Pancreas (tissue), 10 donors: ENCODE measurements at regions not wholly inside any gene's neighbourhood (a gene's known extent, or its start where the extent isn't known, plus 50 kb on each side); places are given as distances from the start of the nearest gene placed in this dataset.

Experiments
- ATAC-seq, 4 donors: fragments of 200-7000 bp; cut with Tn5 transposase; one replicate each; pipeline versions ENCODE4 v1.8.0 to v1.9.1; 2020; ENCODE audit warnings: mild to moderate bottlenecking in 4 of 4, moderate library complexity in 4 of 4
- DNase-seq, 6 donors: peaks; one replicate each; pipeline ENCODE4 v3.0.0-alpha.2; 2020
- FAIRE-seq: peaks from 2 replicates; lab custom pipeline; 2012; peaks lifted over from hg19 to GRCh38; lab: Jason Lieb, UNC
- H3K27ac ChIP-seq, 4 donors: fragments of 200-600 bp; sonication (generic); 1 replicate in 3 of 4; 2 replicates in 1 of 4; pipeline versions ENCODE4 v1.5.0 to v1.8.0; 2020
- H3K27me3 ChIP-seq, 4 donors: fragments of 200-600 bp; one replicate each; pipeline ENCODE4 v1.8.0; 2021
- H3K36me3 ChIP-seq, 3 donors: fragments of 200-600 bp; sonication (generic) in 1 of 3; one replicate each; pipeline versions ENCODE4 v1.5.0 to v1.8.0; 2020 to 2021
- H3K4me1 ChIP-seq, 3 donors: fragments of 200-600 bp; one replicate each; pipeline ENCODE4 v1.8.0; 2021
- H3K4me3 ChIP-seq, 4 donors: fragments of 200-600 bp; sonication (generic) in 2 of 4; one replicate each; pipeline versions ENCODE4 v1.5.0 to v1.8.0; 2020 to 2021
- H3K9me3 ChIP-seq, 4 donors: fragments of 200-600 bp; one replicate each; pipeline ENCODE4 v1.8.0; 2021
- whole genome bisulfite sequencing, 2 donors: extraction: QIAGEN DNeasy Blood & Tissue Kit; methylation state at CpG; one replicate each; pipeline ENCODE4 v1.1.7; 2013; 5-methylcytosine and 5-hydroxymethylcytosine counted together
- intact Hi-C, 3 donors: fragments of 100-400 bp; cut with DNase I; formaldehyde crosslinking; loops; one replicate each; pipeline versions ENCODE4 v1.11.1 to v1.14.2; 2022
- TF ChIP-seq, protein P1 (sequence below), 4 donors: fragments of 200-600 bp; sonication (generic) in 3 of 4; IDR thresholded peaks; one replicate each; pipeline versions ENCODE4 v1.5.0 to v1.8.0; 2021; ENCODE audit warnings: antibody characterized with exemption in 4 of 4
- donor health status: healthy with polysubstance abuse.
- donor health status: DM: no; HTN: no; CAD: no; lungs with moderate emphysema.
- donor health status: DM: no; HTN: no; CAD: no.
- donor health status: control.
- donor health status: control.
- donor health status: Bipolar disorder and iron deficiency.
- donor health status: DM: yes; HTN: yes; CAD: no.
- donor health status: DM: no; HTN: no; CAD: no.
- donor health status: DM: no; HTN: no; CAD: no.
- donor health status: DM: yes; HTN: yes; CAD: no.

DNA sequence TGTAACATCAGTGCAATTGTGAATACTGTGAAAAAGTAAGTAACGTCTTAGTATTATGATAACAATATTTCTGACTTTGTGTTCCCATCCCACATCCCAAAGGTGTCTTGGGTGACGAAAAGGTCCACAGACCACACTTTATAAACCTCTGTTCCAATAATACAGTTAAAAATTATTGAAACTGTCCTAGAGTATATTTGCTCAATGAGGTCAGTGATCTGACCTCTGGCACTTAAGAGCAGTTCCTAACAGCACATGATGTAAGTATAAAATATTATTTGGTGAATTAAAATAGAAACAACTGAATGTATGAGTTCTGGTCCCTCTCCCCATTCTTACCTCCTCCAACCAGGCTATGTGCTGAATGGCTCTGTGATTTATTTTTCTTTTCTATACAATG lies 566.4 kb upstream of the MMS22L start:
- Histone ChIP-seq H3K27me3 (no peaks in the 10 kb centered on the region), H3K36me3 (no peaks in the 10 kb centered on the region), H3K4me1 (no peaks in the 10 kb centered on the region), H3K27ac (no peak overlapping the region), H3K9me3 (no peaks in the 10 kb centered on the region), H3K4me3 (no peak overlapping the region)
- TF ChIP-seq, protein P1, sequence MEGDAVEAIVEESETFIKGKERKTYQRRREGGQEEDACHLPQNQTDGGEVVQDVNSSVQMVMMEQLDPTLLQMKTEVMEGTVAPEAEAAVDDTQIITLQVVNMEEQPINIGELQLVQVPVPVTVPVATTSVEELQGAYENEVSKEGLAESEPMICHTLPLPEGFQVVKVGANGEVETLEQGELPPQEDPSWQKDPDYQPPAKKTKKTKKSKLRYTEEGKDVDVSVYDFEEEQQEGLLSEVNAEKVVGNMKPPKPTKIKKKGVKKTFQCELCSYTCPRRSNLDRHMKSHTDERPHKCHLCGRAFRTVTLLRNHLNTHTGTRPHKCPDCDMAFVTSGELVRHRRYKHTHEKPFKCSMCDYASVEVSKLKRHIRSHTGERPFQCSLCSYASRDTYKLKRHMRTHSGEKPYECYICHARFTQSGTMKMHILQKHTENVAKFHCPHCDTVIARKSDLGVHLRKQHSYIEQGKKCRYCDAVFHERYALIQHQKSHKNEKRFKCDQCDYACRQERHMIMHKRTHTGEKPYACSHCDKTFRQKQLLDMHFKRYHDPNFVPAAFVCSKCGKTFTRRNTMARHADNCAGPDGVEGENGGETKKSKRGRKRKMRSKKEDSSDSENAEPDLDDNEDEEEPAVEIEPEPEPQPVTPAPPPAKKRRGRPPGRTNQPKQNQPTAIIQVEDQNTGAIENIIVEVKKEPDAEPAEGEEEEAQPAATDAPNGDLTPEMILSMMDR (IDR thresholded peaks at IDR 0.05): no peak
- DNase-seq (no peak), FAIRE-seq (no peak), ATAC-seq (no peak)
- WGBS, 2 donors: 34 to 49% methylated on average over 2 of the region's 2 CpGs
- intact Hi-C loops: no loop called here

DNA sequence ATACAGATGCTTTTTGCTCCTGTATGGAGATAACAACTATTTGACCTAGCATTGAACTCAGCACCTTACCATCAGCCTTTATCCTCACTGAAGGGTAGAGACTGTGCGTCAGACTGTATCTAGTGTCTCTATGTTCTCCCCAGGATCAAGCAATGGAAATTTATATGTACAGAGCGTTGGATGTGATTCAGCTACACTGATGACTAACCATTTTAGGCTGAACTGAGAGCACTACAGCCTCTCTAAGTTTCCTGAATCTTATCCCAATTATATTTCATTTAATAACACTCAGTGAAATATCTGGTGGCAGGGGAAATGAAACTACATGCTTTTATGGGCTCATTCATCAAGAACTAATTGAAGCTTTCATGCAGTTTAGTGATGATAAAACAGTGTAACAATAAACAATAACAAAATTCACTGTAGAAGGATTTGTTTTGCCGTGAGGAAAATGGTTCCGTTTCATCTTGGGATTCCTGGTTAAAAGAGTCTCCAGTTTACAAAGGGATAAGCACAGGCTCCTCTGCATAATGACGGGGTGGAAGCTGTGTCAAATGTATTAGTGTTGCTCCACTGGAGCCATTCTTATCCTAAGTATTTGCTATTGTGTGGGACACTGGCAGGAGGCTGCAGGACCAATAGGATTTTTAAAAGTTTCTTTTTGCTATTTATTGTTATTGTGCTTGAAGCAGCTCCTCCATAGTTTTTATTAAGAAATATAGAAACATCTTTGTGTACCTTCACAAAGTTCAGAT lies 567.6 kb upstream of the MMS22L start:
- Histone ChIP-seq H3K4me3 (no peak overlapping the region), H3K9me3 (no peaks in the 10 kb centered on the region), H3K4me1 (no peaks in the 10 kb centered on the region), H3K36me3 (no peaks in the 10 kb centered on the region), H3K27me3 (no peaks in the 10 kb centered on the region), H3K27ac (no peak overlapping the region)
- FAIRE-seq (no peak), ATAC-seq (no peak), DNase-seq (no peak)
- TF ChIP-seq, protein P1 (IDR thresholded peaks at IDR 0.05): no peak
- 31 to 41% methylated on average over 5 of the region's 5 CpGs for WGBS, 2 donors
- intact Hi-C loops: no loop called here

DNA sequence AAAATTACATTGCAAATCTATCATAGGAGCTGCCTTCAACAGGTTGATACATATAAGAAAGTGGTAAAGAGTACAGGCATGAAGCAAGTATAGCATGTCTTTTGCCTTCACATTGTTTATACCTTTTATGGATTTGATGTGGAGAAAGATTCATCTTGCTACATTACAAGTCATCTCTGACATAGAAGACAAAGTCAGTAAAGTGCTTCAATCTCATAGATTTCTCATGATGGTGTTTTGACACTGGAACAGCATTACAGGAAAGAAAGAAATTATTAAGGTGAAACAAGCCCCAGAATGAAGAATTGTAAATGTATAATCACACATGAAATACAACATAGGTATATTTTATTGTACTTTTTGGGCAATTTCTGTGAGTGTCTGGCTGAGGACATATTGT lies 580.7 kb upstream of the MMS22L start:
- DNase-seq (no peak), ATAC-seq (no peak), FAIRE-seq (no peak)
- H3K27me3 ChIP-seq: no peaks in the 10 kb centered on the region
- no peak overlapping the region for H3K27ac ChIP-seq
- no peaks in the 10 kb centered on the region for H3K9me3 ChIP-seq
- H3K36me3 ChIP-seq: no peaks in the 10 kb centered on the region
- TF ChIP-seq, protein P1 (IDR thresholded peaks at IDR 0.05): no peak
- no peak overlapping the region for H3K4me3 ChIP-seq
- intact Hi-C loops: no loop called here
- no peaks in the 10 kb centered on the region for H3K4me1 ChIP-seq

DNA sequence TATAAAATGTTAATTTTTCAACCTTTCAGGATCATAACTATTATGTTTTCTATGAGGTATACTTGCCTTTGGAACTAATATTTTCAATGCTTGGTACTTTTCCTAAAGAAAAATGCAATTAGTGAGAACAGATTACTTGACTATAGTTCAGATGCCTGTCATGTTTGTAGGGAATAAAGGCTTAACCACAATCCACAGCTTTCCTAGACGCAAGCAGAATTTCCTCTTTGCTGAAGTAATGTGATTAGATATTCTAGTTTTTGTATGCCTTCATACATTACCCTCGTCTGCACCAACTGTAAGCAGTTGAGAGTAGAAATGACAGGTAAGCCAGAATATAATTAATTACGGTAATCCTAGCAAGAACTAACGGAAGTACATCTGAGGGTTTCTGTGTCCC lies 581.4 kb upstream of the MMS22L start:
- TF ChIP-seq, protein P1 (IDR thresholded peaks at IDR 0.05): no peak
- Histone ChIP-seq H3K4me3 (no peak overlapping the region), H3K36me3 (no peaks in the 10 kb centered on the region), H3K4me1 (no peaks in the 10 kb centered on the region), H3K27ac (no peak overlapping the region), H3K9me3 (no peaks in the 10 kb centered on the region), H3K27me3 (no peaks in the 10 kb centered on the region)
- FAIRE-seq: no peak
- no peak for DNase-seq
- ATAC-seq: no peak
- 43 to 55% methylated on average over 4 of the region's 4 CpGs for WGBS, 2 donors
- intact Hi-C loops: no loop called here

DNA sequence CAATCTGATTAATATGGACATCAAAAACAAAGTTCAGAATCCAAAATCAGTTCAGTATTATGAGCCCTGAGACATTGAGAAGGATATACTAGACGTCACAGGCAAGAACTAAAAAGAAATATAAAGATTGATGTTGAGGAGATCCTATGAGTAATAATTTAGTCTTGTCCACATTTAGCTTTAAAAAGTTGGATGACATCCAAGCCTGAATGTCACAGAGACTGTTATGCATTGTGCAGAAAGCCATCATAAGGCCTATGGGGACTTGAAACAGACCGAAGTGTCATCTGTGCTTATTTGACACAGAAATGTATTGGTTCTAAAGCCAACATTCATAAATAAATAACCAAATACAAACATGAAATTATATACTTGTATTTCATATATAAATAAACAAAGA lies 581.8 kb upstream of the MMS22L start:
- TF ChIP-seq, protein P1 (IDR thresholded peaks at IDR 0.05): no peak
- FAIRE-seq: no peak
- no peak for DNase-seq
- intact Hi-C loops: no loop called here
- Histone ChIP-seq H3K27me3 (no peaks in the 10 kb centered on the region), H3K9me3 (no peaks in the 10 kb centered on the region), H3K27ac (no peak overlapping the region), H3K4me1 (no peaks in the 10 kb centered on the region), H3K36me3 (no peaks in the 10 kb centered on the region), H3K4me3 (no peak overlapping the region)
- no peak for ATAC-seq
- WGBS, 2 donors: 27 to 30% methylated on average over 2 of the region's 2 CpGs
